IMR-90 (cell line): ENCODE measurements at regions not wholly inside any gene's neighbourhood (a gene's known extent, or its start where the extent isn't known, plus 50 kb on each side); places are given as distances from the start of the nearest gene placed in this dataset.
A peak's percentile ranks its signal among the peaks of the same experiment; 100 is the strongest.

Experiments
- ATAC-seq: fragments of 200-7000 bp; cut with Tn5 transposase; 2 replicates; pipeline ENCODE4 v1.9.1; 2020; ENCODE audit warnings: low read depth, mild to moderate bottlenecking, moderate library complexity
- BruUV-seq: library from RNA; stranded (reverse); fragments of 400-500 nt; replicated peaks from 2 replicates; lab custom pipeline; 2021; lab: Mats Ljungman, UMichigan
- CTCF ChIA-PET: fragments of 300-600 bp; formaldehyde crosslinking; extraction: SDS; loops from one replicate; lab custom pipeline; 2021; ENCODE audit warnings: antibody characterized with exemption; lab: Yijun Ruan, JAX
- POLR2A ChIA-PET: fragments of 300-600 bp; sonication (Branson Sonifier 250); formaldehyde crosslinking; loops from one replicate; lab custom pipeline; 2022; ENCODE audit warnings: antibody characterized with exemption; ENCODE audit not compliant: unreplicated experiment; lab: Charles Lee
- DNase-seq: peaks from one replicate; pipeline ENCODE4 v3.0.0; 2013
- H2AFZ ChIP-seq: replicated peaks from 2 replicates; pipeline ENCODE3; 2013; ENCODE audit warnings: low read length, mild to moderate bottlenecking; ENCODE audit not compliant: poor library complexity
- H2AK5ac ChIP-seq: 2 replicates; pipeline ENCODE4 v1.6.1; 2013; ENCODE audit warnings: low read depth, low read length, inconsistent platforms
- H2AK9ac ChIP-seq: replicated peaks from 2 replicates; pipeline ENCODE3; 2013; ENCODE audit warnings: mild to moderate bottlenecking, low read depth, low read length, moderate library complexity; ENCODE audit not compliant: poor library complexity
- H2BK120ac ChIP-seq: 2 replicates; pipeline ENCODE4 v1.6.1; 2013; ENCODE audit warnings: low read depth, low read length, inconsistent platforms
- H2BK15ac ChIP-seq: 3 replicates; pipeline ENCODE4 v1.6.1; 2013; ENCODE audit warnings: low read depth, low read length, inconsistent platforms
- H2BK20ac ChIP-seq: 2 replicates; pipeline ENCODE4 v1.6.1; 2013; ENCODE audit warnings: low read depth, mild to moderate bottlenecking, inconsistent platforms, low read length, moderate library complexity
- H2BK5ac ChIP-seq: 2 replicates; pipeline ENCODE4 v1.6.1; 2013; ENCODE audit warnings: mild to moderate bottlenecking, low read depth, low read length, inconsistent platforms; ENCODE audit not compliant: poor library complexity, severe bottlenecking
- H3K14ac ChIP-seq: replicated peaks from 2 replicates; pipeline ENCODE4 v1.6.1; 2013; ENCODE audit warnings: low read depth, low read length, inconsistent platforms
- H3K18ac ChIP-seq: 2 replicates; pipeline ENCODE4 v1.6.1; 2013; ENCODE audit warnings: low read depth, low read length, control low read depth
- H3K23ac ChIP-seq: 2 replicates; pipeline ENCODE4 v1.6.1; 2013; ENCODE audit warnings: low read depth, low read length, inconsistent platforms
- H3K27ac ChIP-seq: 2 replicates; pipeline ENCODE4 v1.5.1; 2013; ENCODE audit warnings: mild to moderate bottlenecking, control low read depth, low read length; ENCODE audit not compliant: insufficient read depth
- H3K27me3 ChIP-seq: 2 replicates; pipeline ENCODE4 v1.6.1; 2013; ENCODE audit warnings: low read length; ENCODE audit not compliant: control insufficient read depth, insufficient read depth
- H3K36me3 ChIP-seq: 2 replicates; pipeline ENCODE4 v1.6.1; 2013; ENCODE audit warnings: low read length, mixed read lengths; ENCODE audit not compliant: control insufficient read depth, insufficient read depth
- H3K4ac ChIP-seq: 2 replicates; pipeline ENCODE4 v1.6.1; 2013; ENCODE audit warnings: low read depth, low read length, inconsistent platforms
- H3K4me1 ChIP-seq: 2 replicates; pipeline ENCODE4 v1.6.1; 2013; ENCODE audit warnings: low read length, mixed read lengths; ENCODE audit not compliant: control insufficient read depth, insufficient read depth
- H3K4me2 ChIP-seq: 2 replicates; pipeline ENCODE4 v1.6.1; 2013; ENCODE audit warnings: low read depth, mild to moderate bottlenecking, control low read depth, low read length, moderate library complexity
- H3K4me3 ChIP-seq: 2 replicates; pipeline ENCODE4 v1.5.1; 2013; ENCODE audit warnings: low read depth, mild to moderate bottlenecking, control low read depth, low read length, moderate library complexity; ENCODE audit not compliant: insufficient read depth
- H3K56ac ChIP-seq: 2 replicates; pipeline ENCODE4 v1.6.1; 2013; ENCODE audit warnings: low read length, inconsistent platforms; ENCODE audit not compliant: insufficient read depth; ENCODE audit errors: extremely low read depth
- H3K79me1 ChIP-seq, 2 experiments: 2 replicates each; pipeline ENCODE4 v1.6.1; 2013; ENCODE audit warnings: low read length in 2 of 2, inconsistent platforms in 1 of 2, low read depth in 1 of 2
- H3K9ac ChIP-seq: 2 replicates; pipeline ENCODE4 v1.6.1; 2013; ENCODE audit warnings: low read depth, low read length, control low read depth
- H3K9me1 ChIP-seq: 2 replicates; pipeline ENCODE4 v1.6.1; 2013; ENCODE audit warnings: low read length, inconsistent platforms; ENCODE audit not compliant: insufficient read depth
- H3K9me3 ChIP-seq: 2 replicates; pipeline ENCODE4 v1.6.1; 2013; ENCODE audit warnings: low read length; ENCODE audit not compliant: control insufficient read depth, insufficient read depth
- H4K20me1 ChIP-seq: 2 replicates; pipeline ENCODE4 v1.6.1; 2013; ENCODE audit warnings: low read length, inconsistent platforms; ENCODE audit not compliant: insufficient read depth
- H4K5ac ChIP-seq: 2 replicates; pipeline ENCODE4 v1.6.1; 2013; ENCODE audit warnings: mild to moderate bottlenecking, low read depth, low read length, control low read depth
- H4K8ac ChIP-seq, 2 experiments: 2 replicates each; pipeline ENCODE4 v1.6.1; 2013; ENCODE audit warnings: low read depth in 2 of 2, low read length in 2 of 2, control low read depth in 1 of 2, inconsistent platforms in 1 of 2
- H4K91ac ChIP-seq: 2 replicates; pipeline ENCODE4 v1.6.1; 2013; ENCODE audit warnings: low read depth, low read length, inconsistent platforms; ENCODE audit not compliant: insufficient read depth
- BHLHE40 ChIP-seq: fragments of 150-350 bp; IDR thresholded peaks from 2 replicates; pipeline ENCODE4 v1.6.1; 2016; ENCODE audit warnings: mild to moderate bottlenecking, low read depth, low read length
- ELK1 ChIP-seq: fragments of 150-350 bp; IDR thresholded peaks from 2 replicates; pipeline ENCODE4 v1.6.1; 2016; ENCODE audit warnings: low read depth, mild to moderate bottlenecking, low read length, moderate library complexity, borderline replicate concordance
- FOS ChIP-seq: fragments of 150-350 bp; IDR thresholded peaks from 2 replicates; pipeline ENCODE4 v1.6.1; 2016; ENCODE audit warnings: low read depth, low read length
- MAFK ChIP-seq: IDR thresholded peaks from 2 replicates; pipeline ENCODE4 v1.6.1; 2012; ENCODE audit warnings: low read depth, low read length, improper control_type of control experiment
- NFE2L2 ChIP-seq: fragments of 150-350 bp; IDR thresholded peaks from 2 replicates; pipeline ENCODE4 v1.6.1; 2016; ENCODE audit warnings: low read depth, mild to moderate bottlenecking, low read length
- RFX5 ChIP-seq: IDR thresholded peaks from 2 replicates; pipeline ENCODE4 v1.8.0; 2012; ENCODE audit warnings: low read depth, mild to moderate bottlenecking, low read length, moderate library complexity
- WGBS, 2 experiments: methylation state at CpG; one replicate each; pipeline versions ENCODE4 v1.1.5 to v1.1.7; 2013; ENCODE audit warnings: missing lambda C conversion rate in 2 of 2; ENCODE audit not compliant: insufficient read length in 1 of 2; ENCODE audit errors: extremely low coverage in 2 of 2; 5-methylcytosine and 5-hydroxymethylcytosine counted together
- dilution Hi-C: fragments of 300-500 bp; cut with HindIII; formaldehyde crosslinking; loops from one replicate; pipeline ENCODE4 v1.14.3; 2018; ENCODE audit warnings: low sequenced_read_pairs; ENCODE audit not compliant: unreplicated experiment
- in situ Hi-C: fragments of 300-500 bp; cut with MboI; formaldehyde crosslinking; loops from 3 replicates; pipeline ENCODE4 v1.14.3; 2019; ENCODE audit warnings: low sequenced_read_pairs, inconsistent platforms, mixed read lengths
- intact Hi-C: fragments of 100-400 bp; cut with micrococcal nuclease; formaldehyde crosslinking; loops from 2 replicates; pipeline ENCODE4 v1.10.0; 2022
- TF ChIP-seq, protein P1 (sequence below): conservative IDR thresholded peaks from 2 replicates; pipeline ENCODE4 v1.5.1; 2012; ENCODE audit warnings: mild to moderate bottlenecking, low read depth, low read length, improper control_type of control experiment

DNA sequence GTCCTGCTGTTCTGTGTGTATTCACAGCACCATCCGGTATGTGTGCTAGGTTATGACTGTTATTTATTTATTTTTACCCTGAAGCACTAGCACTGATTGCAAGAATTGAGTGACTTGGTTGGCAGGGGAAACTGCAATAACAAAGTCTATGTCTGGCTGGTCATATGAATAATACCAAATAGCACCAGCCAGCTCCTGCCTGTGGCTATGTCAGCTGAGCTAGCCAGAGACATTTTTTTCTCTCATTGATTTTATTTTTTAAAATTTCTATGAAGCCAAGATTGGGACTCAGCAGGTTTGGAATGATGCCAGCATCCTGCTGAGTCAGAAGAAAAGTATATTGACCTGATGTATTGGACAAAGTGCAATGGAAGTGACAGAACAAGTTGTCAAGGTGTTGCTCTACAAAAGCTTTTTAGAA, 188.5 kb upstream of the CDH2 start:
- Histone ChIP-seq H3K18ac (no peak overlapping the region), H2AK5ac (no peak overlapping the region), H2AK9ac (no peak overlapping the region), H3K14ac (no peak overlapping the region), H2BK120ac (no peak overlapping the region), H2BK15ac (no peak overlapping the region), H3K4ac (no peak overlapping the region), H3K36me3 (no peaks in the 10 kb centered on the region), H3K27me3 (no peaks in the 10 kb centered on the region), H3K23ac (no peak overlapping the region), H3K9me3 (no peaks in the 10 kb centered on the region), H3K27ac (no peak overlapping the region), H2AFZ (no peak overlapping the region), H2BK5ac (no peak overlapping the region), H3K4me1 (no peaks in the 10 kb centered on the region), H3K9me1 (no peaks in the 10 kb centered on the region), H3K4me2 (no peak overlapping the region), H2BK20ac (no peak overlapping the region), H3K56ac (no peak overlapping the region), H4K91ac (no peak overlapping the region), H3K9ac (no peak overlapping the region), H3K79me1 (no peaks in the 10 kb centered on the region), H4K5ac (no peak overlapping the region), H4K20me1 (no peaks in the 10 kb centered on the region), H4K8ac (no peak overlapping the region), H3K4me3 (no peak overlapping the region)
- ATAC-seq (no peak), DNase-seq (peak; percentile 1)
- BruUV-seq, result no TSS peak
- dilution Hi-C loops, result no loop called here
- WGBS, 2 experiments, result no CpG with 5 or more reads among the region's 1 CpG
- POLR2A ChIA-PET, result no interaction called here
- CTCF ChIA-PET, result no interaction called here
- intact Hi-C loops, result no loop called here
- TF ChIP-seq NFE2L2 (no peak), FOS (no peak), ELK1 (no peak), RFX5 (no peak), BHLHE40 (no peak), MAFK (no peak)
- TF ChIP-seq, protein P1, sequence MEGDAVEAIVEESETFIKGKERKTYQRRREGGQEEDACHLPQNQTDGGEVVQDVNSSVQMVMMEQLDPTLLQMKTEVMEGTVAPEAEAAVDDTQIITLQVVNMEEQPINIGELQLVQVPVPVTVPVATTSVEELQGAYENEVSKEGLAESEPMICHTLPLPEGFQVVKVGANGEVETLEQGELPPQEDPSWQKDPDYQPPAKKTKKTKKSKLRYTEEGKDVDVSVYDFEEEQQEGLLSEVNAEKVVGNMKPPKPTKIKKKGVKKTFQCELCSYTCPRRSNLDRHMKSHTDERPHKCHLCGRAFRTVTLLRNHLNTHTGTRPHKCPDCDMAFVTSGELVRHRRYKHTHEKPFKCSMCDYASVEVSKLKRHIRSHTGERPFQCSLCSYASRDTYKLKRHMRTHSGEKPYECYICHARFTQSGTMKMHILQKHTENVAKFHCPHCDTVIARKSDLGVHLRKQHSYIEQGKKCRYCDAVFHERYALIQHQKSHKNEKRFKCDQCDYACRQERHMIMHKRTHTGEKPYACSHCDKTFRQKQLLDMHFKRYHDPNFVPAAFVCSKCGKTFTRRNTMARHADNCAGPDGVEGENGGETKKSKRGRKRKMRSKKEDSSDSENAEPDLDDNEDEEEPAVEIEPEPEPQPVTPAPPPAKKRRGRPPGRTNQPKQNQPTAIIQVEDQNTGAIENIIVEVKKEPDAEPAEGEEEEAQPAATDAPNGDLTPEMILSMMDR, result no peak
- in situ Hi-C loops, result no loop called here
